RPMI8226 (cell line): ENCODE measurements at regions not wholly inside any gene's neighbourhood (a gene's known extent, or its start where the extent isn't known, plus 50 kb on each side); places are given as distances from the start of the nearest gene placed in this dataset.

Experiments used
- DNase-seq: peaks from one replicate; pipeline ENCODE4 v3.0.0-alpha.2; 2015

- DNase-seq = no peak
These were observed 161.4 kb upstream of the MTNR1B start for GRCh38 chr11:92808022-92808421.

GRCh38 chr11:92810423-92811064, 158.9 kb upstream of the MTNR1B start:
- no peak for DNase-seq

- no peak for DNase-seq
These were observed 158.1 kb upstream of the MTNR1B start for GRCh38 chr11:92811341-92811740.

GRCh38 chr11:92812841-92813240, 156.6 kb upstream of the MTNR1B start:
- DNase-seq = no peak

GRCh38 chr11:92819830-92820229, 149.6 kb upstream of the MTNR1B start:
- no peak for DNase-seq

GRCh38 chr11:92820860-92821259, 148.6 kb upstream of the MTNR1B start:
- no peak for DNase-seq

GRCh38 chr11:92822410-92822809, 147.0 kb upstream of the MTNR1B start:
- DNase-seq = no peak

- DNase-seq = no peak
These were observed 143.3 kb upstream of the MTNR1B start for GRCh38 chr11:92826136-92826535.

- no peak for DNase-seq
These were observed 142.8 kb upstream of the MTNR1B start for GRCh38 chr11:92826603-92827002.

GRCh38 chr11:92827132-92827531, 142.3 kb upstream of the MTNR1B start:
- no peak for DNase-seq

GRCh38 chr11:92828556-92828955, 140.9 kb upstream of the MTNR1B start:
- DNase-seq = no peak

GRCh38 chr11:92829121-92829520, 140.3 kb upstream of the MTNR1B start:
- no peak for DNase-seq

GRCh38 chr11:92829671-92830070, 139.8 kb upstream of the MTNR1B start:
- DNase-seq = no peak

GRCh38 chr11:92830377-92831155, 138.9 kb upstream of the MTNR1B start:
- DNase-seq = peak; percentile 77

GRCh38 chr11:92834296-92835020, 135.0 kb upstream of the MTNR1B start:
- DNase-seq = peak; percentile 46

- DNase-seq = peak; percentile 63
These were observed 131.9 kb upstream of the MTNR1B start for GRCh38 chr11:92837595-92837994.

- no peak for DNase-seq
These were observed 130.6 kb upstream of the MTNR1B start for GRCh38 chr11:92838759-92839310.

- DNase-seq = no peak
These were observed 130.0 kb upstream of the MTNR1B start for GRCh38 chr11:92839450-92839849.

- no peak for DNase-seq
These were observed 127.7 kb upstream of the MTNR1B start for GRCh38 chr11:92841719-92842118.

- no peak for DNase-seq
These were observed 126.0 kb upstream of the MTNR1B start for GRCh38 chr11:92843455-92843854.

- no peak for DNase-seq
These were observed 125.3 kb upstream of the MTNR1B start for GRCh38 chr11:92844197-92844596.

GRCh38 chr11:92845390-92845789, 124.1 kb upstream of the MTNR1B start:
- no peak for DNase-seq

GRCh38 chr11:92845805-92846204, 123.6 kb upstream of the MTNR1B start:
- no peak for DNase-seq
